ENCODE measurements at regions not wholly inside any gene's neighbourhood (a gene's known extent, or its start where the extent isn't known, plus 50 kb on each side); places are given as distances from the start of the nearest gene placed in this dataset.

GRCh38 chr10:35758076-35758475 lies 116.0 kb upstream of the FZD8 start:
- TF ChIP-seq CTCF (IDR thresholded peaks at IDR 0.05) (no peak), POLR2A (IDR thresholded peaks at IDR 0.05) (no peak), EP300 (IDR thresholded peaks at IDR 0.05) (peak in 1 of 2 donors; percentile 81)
